ENCODE measurements at regions not wholly inside any gene's neighbourhood (a gene's known extent, or its start where the extent isn't known, plus 50 kb on each side); places are given as distances from the start of the nearest gene placed in this dataset.

GRCh38 chr14:71654810-71655209 is 277.4 kb upstream of the RGS6 start:
- no peak for DNase-seq

- peak in 1 of 2 experiments; percentile 17 for DNase-seq
Measured at GRCh38 chr14:71658261-71658860, 273.9 kb upstream of the RGS6 start.

- DNase-seq: peak in 1 of 2 experiments; percentile 9
Measured at GRCh38 chr14:71659159-71659558, 273.1 kb upstream of the RGS6 start.

GRCh38 chr14:71661441-71661840 is 270.8 kb upstream of the RGS6 start:
- DNase-seq: no peak

- DNase-seq: no peak
Measured at GRCh38 chr14:71662291-71662790, 269.9 kb upstream of the RGS6 start.

- DNase-seq: no peak
Measured at GRCh38 chr14:71665157-71665556, 267.1 kb upstream of the RGS6 start.

- no peak for DNase-seq
Measured at GRCh38 chr14:71665781-71666180, 266.4 kb upstream of the RGS6 start.

GRCh38 chr14:71666571-71667145 is 265.6 kb upstream of the RGS6 start:
- no peak for DNase-seq

GRCh38 chr14:71668186-71668912 is 263.9 kb upstream of the RGS6 start:
- DNase-seq: no peak

- DNase-seq: no peak
Measured at GRCh38 chr14:71672596-71672995, 259.6 kb upstream of the RGS6 start.

GRCh38 chr14:71675126-71675899 is 256.9 kb upstream of the RGS6 start:
- DNase-seq: no peak

- DNase-seq: no peak
Measured at GRCh38 chr14:71675900-71676287, 256.3 kb upstream of the RGS6 start.

- DNase-seq: no peak
Measured at GRCh38 chr14:71680736-71681387, 251.4 kb upstream of the RGS6 start.

- DNase-seq: no peak
Measured at GRCh38 chr14:71682337-71682736, 249.9 kb upstream of the RGS6 start.

GRCh38 chr14:71684323-71684722 is 247.9 kb upstream of the RGS6 start:
- no peak for DNase-seq

- DNase-seq: no peak
Measured at GRCh38 chr14:71686677-71687076, 245.6 kb upstream of the RGS6 start.

GRCh38 chr14:71687166-71687831 is 244.9 kb upstream of the RGS6 start:
- DNase-seq: no peak

- no peak for DNase-seq
Measured at GRCh38 chr14:71688576-71688975, 243.7 kb upstream of the RGS6 start.

GRCh38 chr14:71690478-71690877 is 241.8 kb upstream of the RGS6 start:
- no peak for DNase-seq

- DNase-seq: peak in 1 of 2 experiments; percentile 36
Measured at GRCh38 chr14:71692496-71692895, 239.7 kb upstream of the RGS6 start.

GRCh38 chr14:71693381-71693780 is 238.8 kb upstream of the RGS6 start:
- no peak for DNase-seq
